GM19468 (cell line): ENCODE measurements at regions not wholly inside any gene's neighbourhood (a gene's known extent, or its start where the extent isn't known, plus 50 kb on each side); places are given as distances from the start of the nearest gene placed in this dataset.

ENCODE experiments used
- ATAC-seq: cut with Tn5 transposase; IDR thresholded peaks from one replicate; pipeline ENCODE4 v1.9.1; 2021; ENCODE audit warnings: mild to moderate bottlenecking, moderate library complexity, moderate number of reproducible peaks; ENCODE audit not compliant: unreplicated experiment; ENCODE audit errors: extremely low read depth

GRCh38 chr13:104251931-104252330, 1185.7 kb upstream of the SLC10A2 start:
- ATAC-seq = no peak

GRCh38 chr13:104246955-104247354, 1180.7 kb upstream of the SLC10A2 start:
- no peak for ATAC-seq

- ATAC-seq = no peak
These were observed 1140.3 kb upstream of the SLC10A2 start for GRCh38 chr13:104206450-104207044.

- ATAC-seq = no peak
These were observed 1138.0 kb upstream of the SLC10A2 start for GRCh38 chr13:104204177-104204576.

GRCh38 chr13:104198801-104199200, 1132.6 kb upstream of the SLC10A2 start:
- ATAC-seq = no peak

- no peak for ATAC-seq
These were observed 1130.4 kb upstream of the SLC10A2 start for GRCh38 chr13:104196611-104197010.

GRCh38 chr13:104181526-104182231, 1115.5 kb upstream of the SLC10A2 start:
- no peak for ATAC-seq

GRCh38 chr13:104170980-104171555, 1104.9 kb upstream of the SLC10A2 start:
- no peak for ATAC-seq

- no peak for ATAC-seq
These were observed 1097.8 kb upstream of the SLC10A2 start for GRCh38 chr13:104163866-104164630.

- no peak for ATAC-seq
These were observed 1094.3 kb upstream of the SLC10A2 start for GRCh38 chr13:104160536-104160935.

- no peak for ATAC-seq
These were observed 1077.7 kb upstream of the SLC10A2 start for GRCh38 chr13:104143760-104144416.

- no peak for ATAC-seq
These were observed 1074.3 kb upstream of the SLC10A2 start for GRCh38 chr13:104140552-104140951.

GRCh38 chr13:104137416-104137815, 1071.2 kb upstream of the SLC10A2 start:
- no peak for ATAC-seq

- no peak for ATAC-seq
These were observed 1066.6 kb upstream of the SLC10A2 start for GRCh38 chr13:104132849-104133248.

GRCh38 chr13:104114101-104114500, 1047.9 kb upstream of the SLC10A2 start:
- no peak for ATAC-seq

GRCh38 chr13:104111031-104111430, 1044.8 kb upstream of the SLC10A2 start:
- no peak for ATAC-seq

- ATAC-seq = no peak
These were observed 1040.6 kb upstream of the SLC10A2 start for GRCh38 chr13:104106705-104107393.

GRCh38 chr13:104105418-104106355, 1039.5 kb upstream of the SLC10A2 start:
- ATAC-seq = no peak

GRCh38 chr13:104099750-104100149, 1033.5 kb upstream of the SLC10A2 start:
- ATAC-seq = no peak
